Fibroblast of pulmonary artery (primary cell): ENCODE measurements at regions not wholly inside any gene's neighbourhood (a gene's known extent, or its start where the extent isn't known, plus 50 kb on each side); places are given as distances from the start of the nearest gene placed in this dataset.

Experiments used
- DNase-seq: peaks from one replicate; pipeline ENCODE4 v3.0.0-alpha.2; 2010; ENCODE audit warnings: low read depth
- H3K4me3 ChIP-seq: replicated peaks from 2 replicates; pipeline ENCODE4 v1.5.1; 2011; ENCODE audit warnings: low read depth, mild to moderate bottlenecking, control low read depth, low read length, moderate library complexity
- TF ChIP-seq, protein P1 (sequence below): IDR thresholded peaks from 2 replicates; pipeline ENCODE4 v1.5.1; 2011; ENCODE audit warnings: mild to moderate bottlenecking, control low read depth, low read length, inconsistent platforms; ENCODE audit errors: missing control alignments

DNA sequence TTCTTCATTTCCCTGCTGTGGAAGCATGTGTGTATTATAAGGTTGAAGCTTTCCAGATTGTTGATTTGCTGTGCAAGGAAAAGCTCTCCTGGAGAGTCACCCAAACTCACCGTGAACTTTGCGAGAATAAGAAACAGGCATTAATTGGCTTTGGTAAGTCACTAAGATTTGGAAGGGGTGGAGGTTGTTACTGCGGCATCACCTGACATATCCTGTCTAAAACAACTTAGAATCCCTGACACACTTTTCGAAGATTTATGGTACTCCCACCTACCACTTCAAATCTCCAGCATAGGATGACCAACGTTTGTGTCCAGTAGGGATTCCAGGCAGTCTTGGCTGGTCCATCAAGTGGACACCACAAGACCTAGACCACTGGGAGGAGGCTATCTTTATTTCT lies 518.3 kb downstream of the MN1 start:
- TF ChIP-seq, protein P1, sequence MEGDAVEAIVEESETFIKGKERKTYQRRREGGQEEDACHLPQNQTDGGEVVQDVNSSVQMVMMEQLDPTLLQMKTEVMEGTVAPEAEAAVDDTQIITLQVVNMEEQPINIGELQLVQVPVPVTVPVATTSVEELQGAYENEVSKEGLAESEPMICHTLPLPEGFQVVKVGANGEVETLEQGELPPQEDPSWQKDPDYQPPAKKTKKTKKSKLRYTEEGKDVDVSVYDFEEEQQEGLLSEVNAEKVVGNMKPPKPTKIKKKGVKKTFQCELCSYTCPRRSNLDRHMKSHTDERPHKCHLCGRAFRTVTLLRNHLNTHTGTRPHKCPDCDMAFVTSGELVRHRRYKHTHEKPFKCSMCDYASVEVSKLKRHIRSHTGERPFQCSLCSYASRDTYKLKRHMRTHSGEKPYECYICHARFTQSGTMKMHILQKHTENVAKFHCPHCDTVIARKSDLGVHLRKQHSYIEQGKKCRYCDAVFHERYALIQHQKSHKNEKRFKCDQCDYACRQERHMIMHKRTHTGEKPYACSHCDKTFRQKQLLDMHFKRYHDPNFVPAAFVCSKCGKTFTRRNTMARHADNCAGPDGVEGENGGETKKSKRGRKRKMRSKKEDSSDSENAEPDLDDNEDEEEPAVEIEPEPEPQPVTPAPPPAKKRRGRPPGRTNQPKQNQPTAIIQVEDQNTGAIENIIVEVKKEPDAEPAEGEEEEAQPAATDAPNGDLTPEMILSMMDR = no peak
- DNase-seq = no peak
- H3K4me3 ChIP-seq = no peak overlapping the region

DNA sequence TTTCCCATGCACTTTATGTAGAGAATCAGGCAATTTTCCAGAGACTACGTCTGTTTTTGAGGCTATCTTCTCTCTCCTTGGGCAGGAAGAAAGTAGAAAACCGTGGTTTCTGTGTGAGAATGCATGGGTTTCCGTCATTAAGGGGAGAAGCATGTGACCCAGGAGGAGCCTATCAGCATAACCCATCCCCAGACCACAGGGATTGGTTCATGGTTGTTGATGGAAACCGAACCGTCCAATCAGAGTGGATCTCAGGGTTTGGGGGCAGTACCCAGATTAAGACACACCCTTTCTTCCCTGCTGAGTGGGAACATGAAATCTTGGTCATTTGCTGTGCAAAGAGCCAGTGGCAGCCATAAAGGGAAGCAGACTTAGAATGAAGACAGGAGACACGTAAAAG lies 517.8 kb downstream of the MN1 start:
- no peak for DNase-seq
- no peak overlapping the region for H3K4me3 ChIP-seq
- TF ChIP-seq, protein P1 = no peak

DNA sequence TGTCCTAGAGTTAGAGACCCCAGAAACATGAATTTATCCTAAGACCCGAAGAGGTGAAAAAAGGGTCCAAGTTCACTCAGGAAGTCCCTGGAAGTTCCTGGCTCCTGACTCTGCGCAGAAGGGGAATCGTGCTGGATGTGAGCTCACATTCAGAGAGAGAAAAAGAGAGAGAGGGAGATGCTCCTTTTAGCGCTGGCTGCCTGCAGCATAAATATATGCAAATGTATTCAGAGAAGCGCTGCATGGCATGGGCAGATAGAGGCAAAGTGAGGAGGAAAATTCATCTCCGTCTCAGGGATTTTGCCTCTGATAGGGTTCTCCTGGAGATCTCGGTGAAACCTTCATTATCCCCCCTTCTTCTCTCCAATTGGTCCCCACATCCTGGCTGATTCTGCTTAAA lies 517.2 kb downstream of the MN1 start:
- TF ChIP-seq, protein P1 = no peak
- no peak overlapping the region for H3K4me3 ChIP-seq
- DNase-seq = no peak

DNA sequence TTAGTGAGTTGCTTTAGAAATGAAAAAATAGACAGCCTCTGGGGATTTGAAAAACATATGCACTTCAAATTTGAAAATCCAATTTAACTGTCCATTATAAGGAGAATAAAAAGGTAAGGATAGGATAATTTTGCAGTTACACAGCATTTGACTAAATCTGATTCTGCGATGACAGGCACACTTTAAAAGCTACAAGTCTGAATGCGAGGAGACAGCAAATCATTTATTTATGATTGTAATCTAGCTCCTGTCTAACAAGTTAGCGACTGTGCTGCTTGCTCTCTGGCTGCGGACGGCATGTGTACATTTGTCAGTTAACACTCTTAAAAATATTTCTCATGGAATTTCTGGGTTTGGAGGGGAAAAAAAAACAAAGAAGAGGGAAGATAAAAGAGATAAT lies 514.8 kb downstream of the MN1 start:
- H3K4me3 ChIP-seq = no peak overlapping the region
- TF ChIP-seq, protein P1 = no peak
- no peak for DNase-seq

DNA sequence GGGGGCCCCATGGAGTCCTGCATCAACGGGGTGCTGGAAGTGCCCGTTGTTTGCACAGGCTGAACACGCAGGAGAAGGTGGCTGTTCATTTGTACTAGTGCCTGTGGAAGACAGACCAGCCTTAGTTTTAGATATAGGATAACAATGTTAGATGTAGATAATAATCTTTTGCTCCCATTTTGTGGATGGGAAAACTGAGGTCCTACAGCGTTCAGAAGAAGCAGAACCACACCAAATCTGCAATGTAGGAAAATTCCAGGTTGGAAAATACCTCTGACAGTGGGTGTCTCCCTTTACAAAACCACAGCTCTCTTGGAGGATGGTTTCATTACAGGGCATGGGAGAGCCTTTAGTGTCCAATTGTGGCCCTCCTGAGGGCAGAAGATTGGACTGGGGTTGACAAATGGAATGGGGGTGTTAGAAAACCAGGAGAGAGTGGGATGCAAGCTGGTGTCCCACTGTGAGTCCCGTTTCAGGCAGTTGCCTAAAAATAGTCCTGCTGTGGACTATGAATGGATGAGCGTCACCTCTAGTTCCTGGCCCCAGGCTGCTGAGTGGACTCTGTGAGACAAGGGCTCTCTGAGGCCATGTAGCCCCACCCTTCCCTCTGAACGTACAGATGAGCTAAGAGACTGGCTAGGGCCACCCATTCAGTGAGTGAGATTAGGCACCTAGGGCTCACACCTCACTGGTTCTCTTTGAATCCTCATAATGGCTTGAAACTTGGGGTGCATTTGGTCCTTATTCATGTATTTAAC lies 508.8 kb downstream of the MN1 start:
- no peak overlapping the region for H3K4me3 ChIP-seq
- TF ChIP-seq, protein P1 = no peak
- DNase-seq = no peak

DNA sequence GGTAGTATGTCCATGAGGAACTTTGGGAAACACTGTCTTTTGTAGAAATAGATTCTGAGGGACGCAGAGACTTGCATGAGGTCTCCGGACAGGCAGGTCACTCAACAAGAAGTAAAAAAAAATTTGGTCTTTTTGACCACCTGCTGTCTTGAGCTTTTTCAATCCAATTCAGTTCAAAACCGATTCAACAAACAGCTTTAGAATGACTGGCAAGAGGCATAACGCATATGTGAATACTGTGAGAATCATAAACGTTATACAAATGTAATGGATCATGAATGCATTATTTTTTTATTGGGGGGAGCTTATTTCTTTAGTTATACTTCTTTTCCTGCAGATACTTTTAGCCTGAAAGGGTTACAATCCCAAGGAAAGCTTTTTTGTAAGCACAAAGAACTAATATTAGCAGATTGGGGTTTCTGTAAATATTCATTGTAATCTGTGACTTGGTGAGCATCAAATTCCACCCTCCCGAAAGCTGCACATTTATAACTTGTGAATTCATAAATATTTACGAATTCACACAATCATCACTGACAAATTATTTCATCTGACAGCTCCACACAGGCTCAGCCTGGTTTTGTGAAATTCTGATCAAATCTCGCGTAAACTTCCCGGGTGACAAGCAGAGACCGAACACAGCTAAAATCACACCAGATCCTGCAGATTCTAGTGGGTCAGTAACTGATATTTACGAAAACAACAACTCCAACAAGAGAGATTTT lies 507.7 kb downstream of the MN1 start:
- H3K4me3 ChIP-seq = no peak overlapping the region
- TF ChIP-seq, protein P1 = no peak
- no peak for DNase-seq

DNA sequence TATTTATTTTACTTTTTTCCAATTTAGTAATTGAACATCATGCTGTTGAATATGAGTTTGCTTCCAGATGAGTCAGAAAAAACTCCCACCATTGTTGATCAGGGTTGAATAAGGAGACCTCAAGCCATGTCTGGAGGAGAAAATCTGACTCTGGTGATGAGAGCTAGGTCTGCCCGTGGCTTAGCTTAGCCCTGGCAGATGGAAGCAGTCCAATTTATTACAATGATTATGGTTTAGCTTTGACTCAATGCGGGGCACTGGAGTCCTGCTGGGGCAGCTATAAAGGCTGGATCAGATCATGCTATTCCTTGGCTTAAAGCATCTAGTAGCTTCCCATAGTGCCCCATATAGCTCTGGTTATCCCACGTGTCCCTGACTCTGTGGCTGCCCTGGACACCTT lies 506.5 kb downstream of the MN1 start:
- H3K4me3 ChIP-seq = no peak overlapping the region
- no peak for DNase-seq
- TF ChIP-seq, protein P1 = no peak
